ENCODE measurements at regions not wholly inside any gene's neighbourhood (a gene's known extent, or its start where the extent isn't known, plus 50 kb on each side); places are given as distances from the start of the nearest gene placed in this dataset.

DNA sequence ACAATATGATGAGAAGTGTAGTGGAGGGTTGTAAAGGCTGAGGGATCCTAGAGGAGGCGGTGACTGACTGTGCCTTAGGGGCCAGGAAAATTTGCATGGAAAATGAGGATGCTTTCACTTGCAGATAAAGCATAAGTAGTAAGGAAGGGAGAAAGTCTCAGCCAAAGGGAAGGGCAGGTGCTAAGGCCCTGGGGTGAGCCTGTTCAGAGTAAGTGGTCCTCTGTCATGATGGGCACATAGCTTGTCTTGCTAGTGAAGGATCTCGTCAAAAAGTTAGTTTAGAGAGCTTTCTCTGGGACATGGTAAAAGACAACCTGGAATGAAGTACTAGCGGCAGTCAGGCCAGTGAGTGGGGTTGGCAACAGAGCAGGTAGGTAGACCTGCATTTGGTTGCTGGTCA lies 75.4 kb upstream of the CPLX2 start:
- no peak overlapping the region for H2BK12ac ChIP-seq (ENCODE audit: low read length)
- H2AFZ ChIP-seq (ENCODE audit: low read length): no peak overlapping the region
- H2AK5ac ChIP-seq (ENCODE audit: low read depth, low read length): no peak overlapping the region
- peaks cover 11 to 13% of the 10 kb centered on the region in 2 donors for H3K4me1 ChIP-seq (ENCODE audit: control insufficient read depth in 2 of 2, insufficient read depth in 1 of 2, low read depth in 1 of 2, low read length in 2 of 2)
- no peak overlapping the region for H3K27ac ChIP-seq (replicated peaks; ENCODE audit: low read length)
- H3K9me3 ChIP-seq (replicated peaks in 1 of 2; ENCODE audit: control insufficient read depth in 2 of 2, insufficient read depth in 1 of 2, low read depth in 1 of 2, low read length in 2 of 2): no peaks in the 10 kb centered on the region
- H3K27me3 ChIP-seq (ENCODE audit: control insufficient read depth in 3 of 3, insufficient read depth in 3 of 3, low read depth in 1 of 3, low read length in 3 of 3): peaks cover 0 to 20% (median 11%) of the 10 kb centered on the region in 3 experiments
- no peak overlapping the region for H3K4ac ChIP-seq (ENCODE audit: low read length)
- no peak overlapping the region for H4K91ac ChIP-seq (ENCODE audit: low read depth, low read length, poor library complexity)
- no peak overlapping the region for H3K4me2 ChIP-seq (ENCODE audit: insufficient read depth, low read length, poor library complexity, severe bottlenecking)
- H3K36me3 ChIP-seq (replicated peaks in 1 of 2; ENCODE audit: control insufficient read depth in 2 of 2, insufficient read depth in 2 of 2, low read length in 2 of 2): no peaks in the 10 kb centered on the region
- no CpG with 5 or more reads among the region's 3 CpGs for WGBS, 2 donors (ENCODE audit: extremely low coverage in 2 of 2, insufficient read length in 2 of 2, insufficient replicate concordance in 1 of 2)
- H2BK15ac ChIP-seq (ENCODE audit: low read length): no peak overlapping the region
- no peaks in the 10 kb centered on the region for H3K79me1 ChIP-seq (ENCODE audit: low read depth, low read length)
- DNase-seq (ENCODE audit: low spot score): no peak
- no peak overlapping the region for H3K9ac ChIP-seq (ENCODE audit: low read depth, low read length, poor library complexity)
- no peak overlapping the region for H4K8ac ChIP-seq (ENCODE audit: low read depth, low read length)
- H3K18ac ChIP-seq (ENCODE audit: low read length): no peak overlapping the region
- H3K4me3 ChIP-seq (ENCODE audit: low read length in 2 of 2): no peak overlapping the region
- H3K14ac ChIP-seq (ENCODE audit: low read length): no peak overlapping the region
- H3K23ac ChIP-seq (ENCODE audit: low read depth, low read length, poor library complexity): no peak overlapping the region
- H2BK5ac ChIP-seq (ENCODE audit: low read length): no peak overlapping the region
- no peak overlapping the region for H2BK120ac ChIP-seq (ENCODE audit: low read depth, low read length)

DNA sequence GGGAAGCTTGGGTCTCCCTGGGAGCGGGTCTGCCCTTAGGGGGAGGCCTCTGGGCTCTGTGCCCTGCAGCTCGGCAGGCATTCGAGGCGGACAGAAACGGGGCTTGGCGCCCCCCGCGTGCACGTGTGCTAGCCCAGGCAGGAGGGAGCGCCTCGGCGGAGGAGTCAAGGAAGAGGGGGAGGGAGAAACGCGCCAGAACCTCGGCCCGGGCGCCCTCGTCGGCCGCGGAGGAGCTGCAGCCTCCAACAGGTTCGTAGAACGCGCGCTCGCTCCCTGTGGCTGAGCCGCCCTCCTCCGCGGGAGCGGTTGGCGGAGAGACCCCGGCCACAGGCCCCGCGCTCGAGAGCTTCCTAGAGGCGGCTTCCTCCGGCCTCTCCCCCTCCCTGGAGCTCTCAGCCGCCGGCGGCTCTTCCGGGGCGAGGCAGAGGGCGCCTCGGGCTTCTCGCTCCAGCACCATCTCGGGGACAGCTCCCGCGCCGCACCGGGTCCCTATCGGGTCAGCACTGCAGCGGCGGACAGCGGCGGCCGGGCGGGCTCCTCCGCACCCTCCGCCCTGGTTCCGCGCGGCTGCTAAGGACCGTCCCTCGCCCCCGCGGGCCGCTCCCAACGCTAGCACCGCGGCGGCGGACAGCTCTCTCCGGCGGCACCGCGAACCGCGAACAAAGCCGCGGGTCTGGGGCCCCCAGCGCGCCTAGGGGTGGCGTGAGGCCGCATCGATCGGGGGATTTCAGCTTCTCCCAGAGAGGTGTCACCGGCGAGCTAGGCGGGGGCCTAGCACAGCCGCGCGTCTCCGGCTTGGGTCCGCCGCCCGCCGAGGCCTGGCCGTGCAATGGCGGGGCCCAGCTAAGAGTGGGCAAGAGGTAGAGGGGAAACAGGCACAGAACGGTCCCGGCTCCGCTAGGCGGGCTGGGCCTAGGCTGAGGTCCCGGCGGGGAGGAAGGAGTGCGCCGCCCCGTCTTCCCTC lies 74.6 kb upstream of the CPLX2 start:
- H2BK5ac ChIP-seq (ENCODE audit: low read length): no peak overlapping the region
- WGBS, 2 donors (ENCODE audit: extremely low coverage in 2 of 2, insufficient read length in 2 of 2, insufficient replicate concordance in 1 of 2): no CpG with 5 or more reads among the region's 108 CpGs
- H3K9me3 ChIP-seq (replicated peaks in 1 of 2; ENCODE audit: control insufficient read depth in 2 of 2, insufficient read depth in 1 of 2, low read depth in 1 of 2, low read length in 2 of 2): no peaks in the 10 kb centered on the region
- H3K4me3 ChIP-seq (ENCODE audit: low read length in 2 of 2): peak overlapping the region; percentile 36 to 74
- no peaks in the 10 kb centered on the region for H3K79me1 ChIP-seq (ENCODE audit: low read depth, low read length)
- no peak overlapping the region for H3K4ac ChIP-seq (ENCODE audit: low read length)
- H2AK5ac ChIP-seq (ENCODE audit: low read depth, low read length): no peak overlapping the region
- H2BK12ac ChIP-seq (ENCODE audit: low read length): no peak overlapping the region
- H3K14ac ChIP-seq (ENCODE audit: low read length): no peak overlapping the region
- no peaks in the 10 kb centered on the region for H3K36me3 ChIP-seq (replicated peaks in 1 of 2; ENCODE audit: control insufficient read depth in 2 of 2, insufficient read depth in 2 of 2, low read length in 2 of 2)
- peak overlapping the region; percentile 7 for H3K9ac ChIP-seq (ENCODE audit: low read depth, low read length, poor library complexity)
- no peak overlapping the region for H3K27ac ChIP-seq (replicated peaks; ENCODE audit: low read length)
- H3K23ac ChIP-seq (ENCODE audit: low read depth, low read length, poor library complexity): no peak overlapping the region
- H2BK15ac ChIP-seq (ENCODE audit: low read length): no peak overlapping the region
- H3K4me2 ChIP-seq (ENCODE audit: insufficient read depth, low read length, poor library complexity, severe bottlenecking): peak overlapping the region; percentile 91
- H2AFZ ChIP-seq (ENCODE audit: low read length): peak overlapping the region; percentile 88
- no peak overlapping the region for H2BK120ac ChIP-seq (ENCODE audit: low read depth, low read length)
- peak overlapping the region; percentile 21 for H3K18ac ChIP-seq (ENCODE audit: low read length)
- H3K4me1 ChIP-seq (ENCODE audit: control insufficient read depth in 2 of 2, insufficient read depth in 1 of 2, low read depth in 1 of 2, low read length in 2 of 2): peaks cover 11 to 13% of the 10 kb centered on the region in 2 donors
- no peak overlapping the region for H4K8ac ChIP-seq (ENCODE audit: low read depth, low read length)
- H4K91ac ChIP-seq (ENCODE audit: low read depth, low read length, poor library complexity): no peak overlapping the region
- H3K27me3 ChIP-seq (ENCODE audit: control insufficient read depth in 3 of 3, insufficient read depth in 3 of 3, low read depth in 1 of 3, low read length in 3 of 3): peaks cover 0 to 20% (median 11%) of the 10 kb centered on the region in 3 experiments
- peak; percentile 95 for DNase-seq (ENCODE audit: low spot score)

DNA sequence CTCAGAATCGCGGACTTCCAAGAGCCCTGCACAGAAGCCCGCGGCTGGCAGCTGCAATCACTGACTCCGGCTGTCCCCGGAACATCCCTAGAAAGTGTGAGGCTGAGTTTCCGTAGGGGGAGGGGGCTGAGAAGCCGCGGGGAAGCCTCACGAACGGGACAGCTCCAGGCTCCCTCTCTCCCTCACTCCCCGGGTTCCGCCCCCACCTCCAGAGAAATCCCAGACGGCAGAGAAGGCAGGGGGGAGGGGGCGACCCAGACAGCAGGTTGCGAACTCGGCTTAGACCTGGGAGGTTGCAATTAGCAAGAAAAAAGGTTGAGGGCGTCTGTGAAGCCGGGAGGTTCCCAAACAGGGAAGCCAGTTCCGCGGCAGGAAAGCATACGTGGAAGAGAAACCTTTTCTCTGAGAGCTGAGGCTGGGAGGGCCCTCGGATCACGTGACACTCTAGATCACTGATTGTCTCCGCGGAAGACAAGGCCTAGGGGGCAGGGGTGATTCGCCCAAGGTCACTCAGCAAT lies 73.8 kb upstream of the CPLX2 start:
- Histone ChIP-seq H2BK120ac (ENCODE audit: low read depth, low read length) (no peak overlapping the region), H4K91ac (ENCODE audit: low read depth, low read length, poor library complexity) (no peak overlapping the region), H3K9me3 (replicated peaks in 1 of 2; ENCODE audit: control insufficient read depth in 2 of 2, insufficient read depth in 1 of 2, low read depth in 1 of 2, low read length in 2 of 2) (no peaks in the 10 kb centered on the region), H3K23ac (ENCODE audit: low read depth, low read length, poor library complexity) (no peak overlapping the region), H3K36me3 (replicated peaks in 1 of 2; ENCODE audit: control insufficient read depth in 2 of 2, insufficient read depth in 2 of 2, low read length in 2 of 2) (no peaks in the 10 kb centered on the region), H2AFZ (ENCODE audit: low read length) (peak overlapping the region; percentile 88), H3K79me1 (ENCODE audit: low read depth, low read length) (no peaks in the 10 kb centered on the region), H3K18ac (ENCODE audit: low read length) (peak overlapping the region; percentile 29), H2AK5ac (ENCODE audit: low read depth, low read length) (no peak overlapping the region), H3K4me3 (ENCODE audit: low read length in 2 of 2) (peak overlapping the region; percentile 36 to 74), H2BK5ac (ENCODE audit: low read length) (no peak overlapping the region), H3K14ac (ENCODE audit: low read length) (no peak overlapping the region), H3K27ac (replicated peaks; ENCODE audit: low read length) (no peak overlapping the region), H3K4me1 (ENCODE audit: control insufficient read depth in 2 of 2, insufficient read depth in 1 of 2, low read depth in 1 of 2, low read length in 2 of 2) (peaks cover 11 to 13% of the 10 kb centered on the region in 2 donors), H4K8ac (ENCODE audit: low read depth, low read length) (no peak overlapping the region), H3K4me2 (ENCODE audit: insufficient read depth, low read length, poor library complexity, severe bottlenecking) (peak overlapping the region; percentile 91), H3K9ac (ENCODE audit: low read depth, low read length, poor library complexity) (no peak overlapping the region), H3K4ac (ENCODE audit: low read length) (no peak overlapping the region), H3K27me3 (ENCODE audit: control insufficient read depth in 3 of 3, insufficient read depth in 3 of 3, low read depth in 1 of 3, low read length in 3 of 3) (peaks cover 0 to 20% (median 11%) of the 10 kb centered on the region in 3 experiments), H2BK15ac (ENCODE audit: low read length) (no peak overlapping the region), H2BK12ac (ENCODE audit: low read length) (no peak overlapping the region)
- peak; percentile 30 for DNase-seq (ENCODE audit: low spot score)
- WGBS, 2 donors (ENCODE audit: extremely low coverage in 2 of 2, insufficient read length in 2 of 2, insufficient replicate concordance in 1 of 2): no CpG with 5 or more reads among the region's 27 CpGs

DNA sequence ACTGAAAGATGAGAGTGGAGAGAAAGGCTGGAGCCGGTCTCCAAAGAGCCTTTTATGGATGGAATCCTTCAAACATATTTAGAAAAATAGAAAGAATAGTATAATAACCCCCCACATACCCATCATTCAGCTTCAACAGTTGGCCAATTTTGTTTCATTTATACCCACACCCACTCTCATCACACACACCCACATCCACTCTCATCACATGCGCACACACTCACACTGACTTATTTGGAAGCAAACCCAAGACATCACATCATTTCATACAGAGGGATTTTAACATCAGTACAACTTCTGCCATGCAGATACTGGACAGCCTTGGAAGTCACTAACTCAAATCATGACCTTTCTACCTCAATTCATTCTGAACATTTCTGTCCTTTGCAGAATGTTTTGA lies 72.8 kb upstream of the CPLX2 start:
- Histone ChIP-seq H3K27me3 (ENCODE audit: control insufficient read depth in 3 of 3, insufficient read depth in 3 of 3, low read depth in 1 of 3, low read length in 3 of 3) (peaks cover 0 to 20% (median 11%) of the 10 kb centered on the region in 3 experiments), H2BK5ac (ENCODE audit: low read length) (no peak overlapping the region)

More for the DNA sequence above, 72.8 kb upstream of the CPLX2 start:
- Histone ChIP-seq H3K9ac (ENCODE audit: low read depth, low read length, poor library complexity) (no peak overlapping the region), H3K36me3 (replicated peaks in 1 of 2; ENCODE audit: control insufficient read depth in 2 of 2, insufficient read depth in 2 of 2, low read length in 2 of 2) (no peaks in the 10 kb centered on the region), H3K4me2 (ENCODE audit: insufficient read depth, low read length, poor library complexity, severe bottlenecking) (no peak overlapping the region), H4K91ac (ENCODE audit: low read depth, low read length, poor library complexity) (no peak overlapping the region), H2AK5ac (ENCODE audit: low read depth, low read length) (no peak overlapping the region), H3K4ac (ENCODE audit: low read length) (no peak overlapping the region), H4K8ac (ENCODE audit: low read depth, low read length) (no peak overlapping the region), H3K4me1 (ENCODE audit: control insufficient read depth in 2 of 2, insufficient read depth in 1 of 2, low read depth in 1 of 2, low read length in 2 of 2) (peaks cover 11 to 13% of the 10 kb centered on the region in 2 donors), H3K14ac (ENCODE audit: low read length) (no peak overlapping the region), H3K23ac (ENCODE audit: low read depth, low read length, poor library complexity) (no peak overlapping the region), H3K4me3 (ENCODE audit: low read length in 2 of 2) (no peak overlapping the region), H2BK120ac (ENCODE audit: low read depth, low read length) (no peak overlapping the region), H3K79me1 (ENCODE audit: low read depth, low read length) (no peaks in the 10 kb centered on the region), H3K27ac (replicated peaks; ENCODE audit: low read length) (no peak overlapping the region), H2AFZ (ENCODE audit: low read length) (no peak overlapping the region), H2BK15ac (ENCODE audit: low read length) (no peak overlapping the region), H3K18ac (ENCODE audit: low read length) (no peak overlapping the region), H3K9me3 (replicated peaks in 1 of 2; ENCODE audit: control insufficient read depth in 2 of 2, insufficient read depth in 1 of 2, low read depth in 1 of 2, low read length in 2 of 2) (no peaks in the 10 kb centered on the region), H2BK12ac (ENCODE audit: low read length) (no peak overlapping the region)
- 100% methylated on average over 1 of the region's 2 CpGs; no CpG with 5 or more reads in 1 of the 2 donors for WGBS, 2 donors (ENCODE audit: extremely low coverage in 2 of 2, insufficient read length in 2 of 2, insufficient replicate concordance in 1 of 2)
- DNase-seq (ENCODE audit: low spot score): no peak

Measured in neuronal stem cell (in vitro differentiated cells).